Activated naive CD4-positive, alpha-beta T cell treated with anti-CD3 and anti-CD28 coated beads, Interleukin-2, amount 10 ng/mL, durations not matched to agents 7 days and 5 days (primary cell): ENCODE measurements at regions not wholly inside any gene's neighbourhood (a gene's known extent, or its start where the extent isn't known, plus 50 kb on each side); places are given as distances from the start of the nearest gene placed in this dataset.
"Not testable (repeated sequence)": the region's sequence is repeated elsewhere in the genome, so short reads cannot be mapped to it uniquely, and the experiment has no call there.

Experiments used
- CTCF ChIA-PET: fragments of 350-600 bp; sonication (Branson Sonifier 250); formaldehyde crosslinking; loops from one replicate; lab custom pipeline; 2021; ENCODE audit warnings: antibody characterized with exemption; lab: Charles Lee
- DNase-seq: peaks from one replicate; pipeline ENCODE4 v3.0.0-alpha.2; 2020
- H3K27ac Mint-ChIP-seq: one replicate; pipeline ENCODE4 v1.8.0; 2021; ENCODE audit warnings: mild to moderate bottlenecking, moderate library complexity, mixed read lengths
- H3K27me3 Mint-ChIP-seq: one replicate; pipeline ENCODE4 v1.8.0; 2021; ENCODE audit warnings: mild to moderate bottlenecking, mixed read lengths
- H3K36me3 Mint-ChIP-seq: one replicate; pipeline ENCODE4 v1.8.0; 2021; ENCODE audit warnings: mixed read lengths
- H3K4me1 Mint-ChIP-seq: one replicate; pipeline ENCODE4 v1.8.0; 2021; ENCODE audit warnings: mixed read lengths
- H3K4me3 Mint-ChIP-seq: one replicate; pipeline ENCODE4 v1.8.0; 2021; ENCODE audit warnings: mild to moderate bottlenecking, moderate library complexity, mixed read lengths
- H3K9me3 Mint-ChIP-seq: one replicate; pipeline ENCODE4 v1.8.0; 2021; ENCODE audit warnings: mixed read lengths

GRCh38 chr4:91653067-91653466 lies 650.7 kb upstream of the GRID2 start:
- Mint-ChIP-seq H3K27ac (no peak overlapping the region), H3K4me3 (no peak overlapping the region), H3K36me3 (no peaks in the 10 kb centered on the region), H3K27me3 (no peaks in the 10 kb centered on the region), H3K4me1 (no peaks in the 10 kb centered on the region), H3K9me3 (peaks cover 22% of the 10 kb centered on the region)
- no peak for DNase-seq
- CTCF ChIA-PET = no interaction called here

GRCh38 chr4:91681091-91681490 lies 622.7 kb upstream of the GRID2 start:
- CTCF ChIA-PET = no interaction called here
- no peak for DNase-seq
- no peak overlapping the region for H3K27ac Mint-ChIP-seq
- no peaks in the 10 kb centered on the region for H3K36me3 Mint-ChIP-seq
- H3K4me3 Mint-ChIP-seq = no peak overlapping the region
- no peaks in the 10 kb centered on the region for H3K27me3 Mint-ChIP-seq
- H3K4me1 Mint-ChIP-seq = no peaks in the 10 kb centered on the region
- peaks cover 8% of the 10 kb centered on the region for H3K9me3 Mint-ChIP-seq

- CTCF ChIA-PET = no interaction called here
- peaks cover 8% of the 10 kb centered on the region for H3K9me3 Mint-ChIP-seq
- H3K27ac Mint-ChIP-seq = no peak overlapping the region
- H3K36me3 Mint-ChIP-seq = no peaks in the 10 kb centered on the region
- H3K4me1 Mint-ChIP-seq = no peaks in the 10 kb centered on the region
- H3K27me3 Mint-ChIP-seq = no peaks in the 10 kb centered on the region
- no peak for DNase-seq
- no peak overlapping the region for H3K4me3 Mint-ChIP-seq
Observed at GRCh38 chr4:91681544-91681943, 622.2 kb upstream of the GRID2 start.

- CTCF ChIA-PET = no interaction called here
- no peaks in the 10 kb centered on the region for H3K4me1 Mint-ChIP-seq
- DNase-seq = no peak
- no peaks in the 10 kb centered on the region for H3K27me3 Mint-ChIP-seq
- no peak overlapping the region for H3K4me3 Mint-ChIP-seq
- no peaks in the 10 kb centered on the region for H3K36me3 Mint-ChIP-seq
- peaks cover 5% of the 10 kb centered on the region for H3K9me3 Mint-ChIP-seq
- no peak overlapping the region for H3K27ac Mint-ChIP-seq
Observed at GRCh38 chr4:91684955-91685354, 618.8 kb upstream of the GRID2 start.

GRCh38 chr4:91688413-91688812 lies 615.4 kb upstream of the GRID2 start:
- no peak for DNase-seq
- Mint-ChIP-seq H3K27me3 (no peaks in the 10 kb centered on the region), H3K27ac (no peak overlapping the region), H3K36me3 (no peaks in the 10 kb centered on the region), H3K4me1 (no peaks in the 10 kb centered on the region), H3K9me3 (peaks cover 4% of the 10 kb centered on the region), H3K4me3 (no peak overlapping the region)
- CTCF ChIA-PET = no interaction called here

GRCh38 chr4:91699691-91700090 lies 604.1 kb upstream of the GRID2 start:
- DNase-seq, H3K9me3 Mint-ChIP-seq, H3K4me1 Mint-ChIP-seq, CTCF ChIA-PET, H3K4me3 Mint-ChIP-seq, H3K36me3 Mint-ChIP-seq, H3K27me3 Mint-ChIP-seq, H3K27ac Mint-ChIP-seq: not testable (repeated sequence)

- Mint-ChIP-seq H3K4me3 (no peak overlapping the region), H3K27me3 (no peaks in the 10 kb centered on the region), H3K9me3 (no peaks in the 10 kb centered on the region), H3K36me3 (no peaks in the 10 kb centered on the region), H3K4me1 (no peaks in the 10 kb centered on the region), H3K27ac (no peak overlapping the region)
- no peak for DNase-seq
- CTCF ChIA-PET = no interaction called here
Observed at GRCh38 chr4:91729851-91730250, 573.9 kb upstream of the GRID2 start.

GRCh38 chr4:91734682-91735081 lies 569.1 kb upstream of the GRID2 start:
- CTCF ChIA-PET = no interaction called here
- Mint-ChIP-seq H3K4me1 (no peaks in the 10 kb centered on the region), H3K4me3 (no peak overlapping the region), H3K27me3 (no peaks in the 10 kb centered on the region), H3K36me3 (no peaks in the 10 kb centered on the region), H3K9me3 (no peaks in the 10 kb centered on the region), H3K27ac (no peak overlapping the region)
- no peak for DNase-seq

GRCh38 chr4:91738831-91739230 lies 564.9 kb upstream of the GRID2 start:
- H3K36me3 Mint-ChIP-seq, CTCF ChIA-PET, H3K27ac Mint-ChIP-seq, H3K4me3 Mint-ChIP-seq, H3K9me3 Mint-ChIP-seq, H3K4me1 Mint-ChIP-seq, DNase-seq, H3K27me3 Mint-ChIP-seq: not testable (repeated sequence)

- H3K36me3 Mint-ChIP-seq = no peaks in the 10 kb centered on the region
- H3K27ac Mint-ChIP-seq = no peak overlapping the region
- CTCF ChIA-PET = no interaction called here
Observed at GRCh38 chr4:91746551-91746950, 557.2 kb upstream of the GRID2 start.

GRCh38 chr4:91751961-91752360 lies 551.8 kb upstream of the GRID2 start:
- H3K36me3 Mint-ChIP-seq = no peaks in the 10 kb centered on the region
- no peak for DNase-seq
- H3K27me3 Mint-ChIP-seq = no peaks in the 10 kb centered on the region
- CTCF ChIA-PET = no interaction called here
- H3K9me3 Mint-ChIP-seq = peaks cover 3% of the 10 kb centered on the region
- H3K27ac Mint-ChIP-seq = no peak overlapping the region
- no peak overlapping the region for H3K4me3 Mint-ChIP-seq
- no peaks in the 10 kb centered on the region for H3K4me1 Mint-ChIP-seq

More at GRCh38 chr4:91746551-91746950, 557.2 kb upstream of the GRID2 start:
- Mint-ChIP-seq H3K27me3 (no peaks in the 10 kb centered on the region), H3K4me3 (no peak overlapping the region), H3K4me1 (no peaks in the 10 kb centered on the region), H3K9me3 (peaks cover 7% of the 10 kb centered on the region)
- no peak for DNase-seq

- no peaks in the 10 kb centered on the region for H3K4me1 Mint-ChIP-seq
- CTCF ChIA-PET = interaction anchor here (0.6 kb wide), 1 partner anchor 535 kb away, joined by 3 read pairs; no protein-coding TSS in a partner anchor
Observed at GRCh38 chr4:91754716-91755115, 549.0 kb upstream of the GRID2 start.

GRCh38 chr4:91758487-91758886 lies 545.3 kb upstream of the GRID2 start:
- no peaks in the 10 kb centered on the region for H3K27me3 Mint-ChIP-seq

More at GRCh38 chr4:91754716-91755115, 549.0 kb upstream of the GRID2 start:
- Mint-ChIP-seq H3K36me3 (no peaks in the 10 kb centered on the region), H3K9me3 (peaks cover 5% of the 10 kb centered on the region), H3K4me3 (no peak overlapping the region), H3K27ac (no peak overlapping the region), H3K27me3 (no peaks in the 10 kb centered on the region)
- DNase-seq = no peak

GRCh38 chr4:91764085-91764484 lies 539.7 kb upstream of the GRID2 start:
- CTCF ChIA-PET = no interaction called here
- peaks cover 3% of the 10 kb centered on the region for H3K9me3 Mint-ChIP-seq
- no peak for DNase-seq

More at GRCh38 chr4:91758487-91758886, 545.3 kb upstream of the GRID2 start:
- peaks cover 5% of the 10 kb centered on the region for H3K9me3 Mint-ChIP-seq
- no peak overlapping the region for H3K4me3 Mint-ChIP-seq
- CTCF ChIA-PET = no interaction called here
- H3K36me3 Mint-ChIP-seq = no peaks in the 10 kb centered on the region
- no peak for DNase-seq
- no peaks in the 10 kb centered on the region for H3K4me1 Mint-ChIP-seq
- H3K27ac Mint-ChIP-seq = no peak overlapping the region

GRCh38 chr4:91769912-91770311 lies 533.9 kb upstream of the GRID2 start:
- Mint-ChIP-seq H3K4me3 (no peak overlapping the region), H3K4me1 (no peaks in the 10 kb centered on the region), H3K36me3 (no peaks in the 10 kb centered on the region), H3K9me3 (peaks cover 16% of the 10 kb centered on the region), H3K27me3 (no peaks in the 10 kb centered on the region), H3K27ac (no peak overlapping the region)
- no peak for DNase-seq
- CTCF ChIA-PET = no interaction called here

More at GRCh38 chr4:91764085-91764484, 539.7 kb upstream of the GRID2 start:
- H3K36me3 Mint-ChIP-seq = no peaks in the 10 kb centered on the region
- no peak overlapping the region for H3K27ac Mint-ChIP-seq
- no peak overlapping the region for H3K4me3 Mint-ChIP-seq
- no peaks in the 10 kb centered on the region for H3K4me1 Mint-ChIP-seq
- no peaks in the 10 kb centered on the region for H3K27me3 Mint-ChIP-seq

- H3K4me1 Mint-ChIP-seq, H3K27me3 Mint-ChIP-seq, H3K36me3 Mint-ChIP-seq, H3K4me3 Mint-ChIP-seq, CTCF ChIA-PET, DNase-seq, H3K9me3 Mint-ChIP-seq, H3K27ac Mint-ChIP-seq: not testable (repeated sequence)
Observed at GRCh38 chr4:91791631-91792030, 512.1 kb upstream of the GRID2 start.
